ENCODE measurements at regions not wholly inside any gene's neighbourhood (a gene's known extent, or its start where the extent isn't known, plus 50 kb on each side); places are given as distances from the start of the nearest gene placed in this dataset.

DNA sequence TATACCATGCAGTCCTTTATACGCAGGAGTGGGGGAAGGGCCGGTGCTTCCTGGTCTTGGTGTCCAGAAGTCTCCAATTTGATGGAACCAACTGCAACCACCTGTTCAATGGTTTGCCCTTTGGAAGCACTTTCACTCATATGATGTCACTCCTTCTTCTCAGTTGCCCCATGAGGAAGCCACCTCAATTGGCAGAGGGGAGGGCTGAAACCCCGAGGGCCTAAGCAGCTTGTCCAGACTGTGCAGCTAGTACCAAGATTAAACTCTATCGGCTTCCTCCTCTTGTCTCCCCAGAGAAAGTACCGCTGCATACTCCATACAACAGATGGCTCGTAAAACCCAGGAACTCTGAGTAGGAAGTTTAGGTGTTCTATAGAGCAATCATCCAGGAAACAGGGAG, 789.4 kb downstream of the TYW1 start:
- intact Hi-C loops (cut with DNase I): no loop called here
- TF ChIP-seq POLR2A (IDR thresholded peaks at IDR 0.05) (no peak), EP300 (IDR thresholded peaks at IDR 0.05) (no peak), POLR2AphosphoS5 (IDR thresholded peaks at IDR 0.05) (no peak)
- TF ChIP-seq, protein P1, sequence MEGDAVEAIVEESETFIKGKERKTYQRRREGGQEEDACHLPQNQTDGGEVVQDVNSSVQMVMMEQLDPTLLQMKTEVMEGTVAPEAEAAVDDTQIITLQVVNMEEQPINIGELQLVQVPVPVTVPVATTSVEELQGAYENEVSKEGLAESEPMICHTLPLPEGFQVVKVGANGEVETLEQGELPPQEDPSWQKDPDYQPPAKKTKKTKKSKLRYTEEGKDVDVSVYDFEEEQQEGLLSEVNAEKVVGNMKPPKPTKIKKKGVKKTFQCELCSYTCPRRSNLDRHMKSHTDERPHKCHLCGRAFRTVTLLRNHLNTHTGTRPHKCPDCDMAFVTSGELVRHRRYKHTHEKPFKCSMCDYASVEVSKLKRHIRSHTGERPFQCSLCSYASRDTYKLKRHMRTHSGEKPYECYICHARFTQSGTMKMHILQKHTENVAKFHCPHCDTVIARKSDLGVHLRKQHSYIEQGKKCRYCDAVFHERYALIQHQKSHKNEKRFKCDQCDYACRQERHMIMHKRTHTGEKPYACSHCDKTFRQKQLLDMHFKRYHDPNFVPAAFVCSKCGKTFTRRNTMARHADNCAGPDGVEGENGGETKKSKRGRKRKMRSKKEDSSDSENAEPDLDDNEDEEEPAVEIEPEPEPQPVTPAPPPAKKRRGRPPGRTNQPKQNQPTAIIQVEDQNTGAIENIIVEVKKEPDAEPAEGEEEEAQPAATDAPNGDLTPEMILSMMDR (IDR thresholded peaks at IDR 0.05): no peak
- 85 to 88% methylated on average over 6 of the region's 6 CpGs for WGBS, 2 donors
- peaks cover 0 to 4% (median 0%) of the 10 kb centered on the region in 3 donors for H3K27me3 ChIP-seq
- no peak overlapping the region for H3K4me3 ChIP-seq
- no peak overlapping the region for H3K27ac ChIP-seq
- H3K4me1 ChIP-seq: no peaks in the 10 kb centered on the region
- H3K36me3 ChIP-seq: no peaks in the 10 kb centered on the region
- no peak for DNase-seq
- H3K9me3 ChIP-seq: peaks cover 0 to 3% (median 0%) of the 10 kb centered on the region in 4 donors

DNA sequence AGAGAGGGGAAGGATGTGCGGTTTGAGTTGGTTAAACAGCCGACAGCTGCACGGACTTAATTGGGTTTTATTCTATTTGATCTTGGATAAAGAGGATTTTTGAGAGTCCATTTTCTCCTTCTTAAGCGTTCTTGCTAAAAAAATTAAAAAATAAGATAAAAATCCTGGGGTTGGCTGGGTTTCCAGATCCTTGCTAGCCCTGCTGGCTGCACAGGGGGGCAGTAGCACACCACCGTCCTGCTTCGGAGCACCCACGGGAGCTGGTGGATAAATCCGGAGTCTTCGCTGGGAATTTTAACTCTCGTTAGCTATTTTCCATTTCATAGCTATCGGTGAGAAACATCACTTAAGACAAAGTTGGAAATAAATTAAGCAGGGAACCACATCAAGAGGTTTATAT, 792.0 kb downstream of the TYW1 start:
- DNase-seq: no peak
- WGBS, 2 donors: 72 to 83% methylated on average over 11 of the region's 11 CpGs
- intact Hi-C loops (cut with DNase I): no loop called here
- TF ChIP-seq EP300 (IDR thresholded peaks at IDR 0.05) (no peak), POLR2A (IDR thresholded peaks at IDR 0.05) (no peak), POLR2AphosphoS5 (IDR thresholded peaks at IDR 0.05) (no peak)
- TF ChIP-seq, protein P1 (IDR thresholded peaks at IDR 0.05): no peak
- Histone ChIP-seq H3K4me1 (no peaks in the 10 kb centered on the region), H3K27ac (no peak overlapping the region), H3K9me3 (peaks cover 0 to 3% (median 0%) of the 10 kb centered on the region in 4 donors), H3K27me3 (peaks cover 0 to 4% (median 0%) of the 10 kb centered on the region in 3 donors), H3K4me3 (no peak overlapping the region), H3K36me3 (no peaks in the 10 kb centered on the region)

DNA sequence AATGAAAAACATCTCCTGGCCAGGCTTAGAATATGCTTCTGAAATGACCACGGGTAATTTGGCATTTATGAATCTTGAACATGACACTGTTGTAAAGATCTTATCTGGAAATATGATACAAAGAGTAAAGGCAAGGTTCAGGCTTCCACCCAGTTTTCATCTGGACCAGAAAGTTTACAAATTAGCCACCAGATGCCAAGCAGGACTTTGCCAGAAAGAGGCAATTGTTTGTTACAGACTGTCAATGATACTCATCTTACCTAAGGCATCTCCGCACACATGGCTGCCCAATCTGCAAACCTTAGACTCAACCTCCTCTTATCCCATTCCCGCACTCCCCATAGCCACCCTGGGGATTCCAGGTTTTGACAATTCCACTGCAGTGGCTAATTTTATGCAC, 795.3 kb downstream of the TYW1 start:
- intact Hi-C loops (cut with DNase I): no loop called here
- Histone ChIP-seq H3K9me3 (peaks cover 0 to 3% (median 0%) of the 10 kb centered on the region in 4 donors), H3K36me3 (no peaks in the 10 kb centered on the region), H3K27ac (no peak overlapping the region), H3K27me3 (peaks cover 0 to 4% (median 0%) of the 10 kb centered on the region in 3 donors), H3K4me3 (no peak overlapping the region), H3K4me1 (peaks cover 0 to 7% (median 0%) of the 10 kb centered on the region in 4 donors)
- DNase-seq: no peak
- no peak for TF ChIP-seq POLR2A (IDR thresholded peaks at IDR 0.05)
- TF ChIP-seq, protein P1 (IDR thresholded peaks at IDR 0.05): no peak
- no peak for TF ChIP-seq POLR2AphosphoS5 (IDR thresholded peaks at IDR 0.05)
- TF ChIP-seq EP300 (IDR thresholded peaks at IDR 0.05): no peak
- 80 to 88% methylated on average over 3 of the region's 3 CpGs for WGBS, 2 donors

DNA sequence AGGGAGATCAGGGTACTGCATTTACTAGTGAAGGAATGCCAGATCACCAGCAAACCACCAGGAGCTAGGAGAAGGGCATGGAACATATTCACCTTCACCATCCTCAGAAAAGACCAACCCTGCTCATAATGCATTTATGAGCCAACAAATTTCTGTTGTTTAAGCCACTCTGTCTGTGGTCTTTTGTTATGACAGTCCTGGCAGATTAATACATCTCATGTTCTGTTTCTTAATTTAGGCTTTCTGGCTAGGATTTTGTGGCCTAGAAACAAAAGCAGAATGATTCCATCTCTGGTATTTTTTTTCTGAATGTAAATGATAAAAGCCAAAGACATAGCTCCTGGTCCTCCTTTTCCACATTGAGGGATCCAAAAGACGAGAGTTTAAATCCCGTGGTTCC, 797.9 kb downstream of the TYW1 start:
- 85 to 90% methylated on average over 2 of the region's 2 CpGs for WGBS, 2 donors
- TF ChIP-seq POLR2A (IDR thresholded peaks at IDR 0.05) (no peak), POLR2AphosphoS5 (IDR thresholded peaks at IDR 0.05) (no peak), EP300 (IDR thresholded peaks at IDR 0.05) (no peak)
- TF ChIP-seq, protein P1 (IDR thresholded peaks at IDR 0.05): no peak

DNA sequence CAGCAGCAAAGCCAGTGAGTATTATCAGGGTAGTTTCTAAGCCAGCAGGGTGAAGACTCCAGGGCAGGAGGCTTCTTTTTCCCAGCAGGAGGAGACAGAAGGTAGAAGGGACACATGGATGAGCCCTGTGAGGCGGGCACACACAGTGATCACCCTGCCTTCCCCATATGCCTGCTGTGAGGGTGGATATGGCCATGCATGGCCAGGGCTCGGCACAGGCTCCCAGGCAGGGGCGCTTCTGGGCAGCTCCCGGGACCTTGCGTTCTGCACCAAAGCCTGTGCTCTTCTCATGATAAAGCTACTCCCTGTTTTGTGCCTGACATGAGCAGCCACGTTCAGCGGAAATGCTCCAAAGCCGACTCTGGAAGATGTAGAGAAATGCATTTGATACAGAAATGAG, 807.2 kb downstream of the TYW1 start:
- H3K9me3 ChIP-seq: peaks cover 0 to 4% (median 0%) of the 10 kb centered on the region in 4 donors
- H3K4me3 ChIP-seq: no peak overlapping the region
- intact Hi-C loops (cut with DNase I): no loop called here
- 90 to 92% methylated on average over 8 of the region's 8 CpGs for WGBS, 2 donors
- peaks cover 0 to 14% (median 0%) of the 10 kb centered on the region in 3 donors for H3K27me3 ChIP-seq
- H3K36me3 ChIP-seq: no peaks in the 10 kb centered on the region
- TF ChIP-seq POLR2AphosphoS5 (IDR thresholded peaks at IDR 0.05) (no peak), EP300 (IDR thresholded peaks at IDR 0.05) (no peak), POLR2A (IDR thresholded peaks at IDR 0.05) (no peak)
- TF ChIP-seq, protein P1 (IDR thresholded peaks at IDR 0.05): no peak
- H3K4me1 ChIP-seq: no peaks in the 10 kb centered on the region
- no peak for DNase-seq
- H3K27ac ChIP-seq: no peak overlapping the region

More for the DNA sequence above, 797.9 kb downstream of the TYW1 start:
- H3K36me3 ChIP-seq: no peaks in the 10 kb centered on the region
- DNase-seq: no peak
- no peaks in the 10 kb centered on the region for H3K9me3 ChIP-seq
- intact Hi-C loops (cut with DNase I): no loop called here
- H3K27ac ChIP-seq: no peak overlapping the region
- no peak overlapping the region for H3K4me3 ChIP-seq
- H3K27me3 ChIP-seq: no peaks in the 10 kb centered on the region
- H3K4me1 ChIP-seq: peaks cover 0 to 7% (median 0%) of the 10 kb centered on the region in 4 donors
